ENCODE measurements at regions not wholly inside any gene's neighbourhood (a gene's known extent, or its start where the extent isn't known, plus 50 kb on each side); places are given as distances from the start of the nearest gene placed in this dataset.

DNA sequence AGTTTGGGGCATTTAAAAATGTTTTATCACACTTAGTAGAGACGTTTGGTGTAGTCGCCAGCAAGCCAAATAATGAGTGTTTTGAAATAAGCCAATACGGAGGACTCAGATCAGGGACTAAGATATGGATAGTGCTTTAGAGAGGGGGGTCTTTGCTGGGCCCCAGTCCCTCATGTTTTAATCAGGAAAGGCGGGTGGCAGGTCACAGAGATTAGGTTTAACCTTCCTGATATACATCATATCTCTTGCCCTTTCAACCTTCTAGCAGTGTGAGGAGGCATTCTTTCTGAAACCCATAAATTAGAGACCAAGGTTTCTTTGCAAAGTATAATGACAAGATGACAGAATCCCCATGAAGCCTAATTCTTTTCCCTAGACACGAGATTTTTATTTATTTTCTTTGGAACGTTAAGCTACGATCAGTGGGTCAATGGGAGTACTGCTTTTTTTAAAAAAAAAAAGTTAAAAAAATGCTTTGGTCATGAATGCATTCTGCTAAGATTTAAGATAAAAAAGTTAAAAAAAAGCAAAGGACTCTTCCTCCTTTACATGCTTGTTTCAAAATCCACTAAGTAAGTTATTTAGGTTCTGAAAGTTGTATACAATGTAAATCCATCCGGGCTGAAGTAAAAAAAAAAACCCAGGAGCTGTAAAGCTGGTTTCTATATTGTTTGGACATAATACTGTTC is 572.1 kb upstream of the SALL1 start:
- Histone ChIP-seq H3K4me2 (ENCODE audit: insufficient read depth, low read length) (no peak overlapping the region), H3K79me2 (ENCODE audit: control insufficient read depth, insufficient read depth, low read length) (no peaks in the 10 kb centered on the region), H3K9ac (replicated peaks; ENCODE audit: extremely low read depth, insufficient read depth, low read length) (no peak overlapping the region), H4K20me1 (replicated peaks; ENCODE audit: control insufficient read depth, extremely low read depth, insufficient read depth, low read length) (no peaks in the 10 kb centered on the region), H3K36me3 (ENCODE audit: control insufficient read depth in 2 of 2, extremely low read depth in 1 of 2, insufficient read depth in 2 of 2, low read length in 2 of 2) (no peaks in the 10 kb centered on the region), H3K4me3 (replicated peaks in 1 of 3; ENCODE audit: insufficient read depth in 1 of 3, low read depth in 1 of 3, low read length in 3 of 3) (no peak overlapping the region), H3K4me1 (ENCODE audit: control insufficient read depth, extremely low read depth, insufficient read depth, low read length) (no peaks in the 10 kb centered on the region), H3K9me3 (replicated peaks; ENCODE audit: control insufficient read depth, insufficient read depth, low read length) (no peaks in the 10 kb centered on the region), H3K27me3 (ENCODE audit: control insufficient read depth in 2 of 2, insufficient read depth in 2 of 2, low read length in 2 of 2) (no peaks in the 10 kb centered on the region), H3K27ac (ENCODE audit: insufficient read depth, low read depth, low read length) (no peak overlapping the region), H2AFZ (ENCODE audit: low read depth, low read length) (no peak overlapping the region), H3K9me1 (replicated peaks; ENCODE audit: control insufficient read depth, extremely low read depth, insufficient read depth, low read length) (no peaks in the 10 kb centered on the region)
- no peak for DNase-seq (ENCODE audit: low read depth, low spot score)
- TF ChIP-seq, protein P1, sequence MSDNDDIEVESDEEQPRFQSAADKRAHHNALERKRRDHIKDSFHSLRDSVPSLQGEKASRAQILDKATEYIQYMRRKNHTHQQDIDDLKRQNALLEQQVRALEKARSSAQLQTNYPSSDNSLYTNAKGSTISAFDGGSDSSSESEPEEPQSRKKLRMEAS (IDR thresholded peaks at IDR 0.05; ENCODE audit: insufficient read depth, insufficient read length), result no peak
- TF ChIP-seq JUN (IDR thresholded peaks at IDR 0.05; ENCODE audit: borderline replicate concordance, insufficient read depth, insufficient read length, low read depth) (no peak), GATA2 (IDR thresholded peaks at IDR 0.05; ENCODE audit: insufficient read depth, insufficient read length, low read depth, low read length) (no peak), FOS (IDR thresholded peaks at IDR 0.05; ENCODE audit: borderline replicate concordance, insufficient read depth, low read length) (no peak), MYC (IDR thresholded peaks at IDR 0.05; ENCODE audit: low read depth, low read length) (no peak), POLR2A (IDR thresholded peaks at IDR 0.05; ENCODE audit: low read depth, low read length) (no peak), POLR2AphosphoS5 (IDR thresholded peaks at IDR 0.05; ENCODE audit: insufficient read depth, low read depth, low read length) (no peak), EZH2 (IDR thresholded peaks at IDR 0.05; ENCODE audit: borderline replicate concordance, low read depth, low read length, severe bottlenecking) (no peak)
- TF ChIP-seq, protein P2, sequence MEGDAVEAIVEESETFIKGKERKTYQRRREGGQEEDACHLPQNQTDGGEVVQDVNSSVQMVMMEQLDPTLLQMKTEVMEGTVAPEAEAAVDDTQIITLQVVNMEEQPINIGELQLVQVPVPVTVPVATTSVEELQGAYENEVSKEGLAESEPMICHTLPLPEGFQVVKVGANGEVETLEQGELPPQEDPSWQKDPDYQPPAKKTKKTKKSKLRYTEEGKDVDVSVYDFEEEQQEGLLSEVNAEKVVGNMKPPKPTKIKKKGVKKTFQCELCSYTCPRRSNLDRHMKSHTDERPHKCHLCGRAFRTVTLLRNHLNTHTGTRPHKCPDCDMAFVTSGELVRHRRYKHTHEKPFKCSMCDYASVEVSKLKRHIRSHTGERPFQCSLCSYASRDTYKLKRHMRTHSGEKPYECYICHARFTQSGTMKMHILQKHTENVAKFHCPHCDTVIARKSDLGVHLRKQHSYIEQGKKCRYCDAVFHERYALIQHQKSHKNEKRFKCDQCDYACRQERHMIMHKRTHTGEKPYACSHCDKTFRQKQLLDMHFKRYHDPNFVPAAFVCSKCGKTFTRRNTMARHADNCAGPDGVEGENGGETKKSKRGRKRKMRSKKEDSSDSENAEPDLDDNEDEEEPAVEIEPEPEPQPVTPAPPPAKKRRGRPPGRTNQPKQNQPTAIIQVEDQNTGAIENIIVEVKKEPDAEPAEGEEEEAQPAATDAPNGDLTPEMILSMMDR (IDR thresholded peaks at IDR 0.05; ENCODE audit: extremely low read depth in 1 of 2, insufficient read depth in 1 of 2, low read depth in 1 of 2, low read length in 2 of 2), result no peak
- ChIA-PET POLR2A (no interaction called here), CTCF (no interaction called here)
- dilution Hi-C loops (cut with MboI; ENCODE audit: extremely low pct_ligation_motif_present, low sequenced_read_pairs), result no loop called here
- intact Hi-C loops (cut with micrococcal nuclease), result no loop called here
- no peak for FAIRE-seq
- no TSS peak for BruUV-seq (replicated peaks)

Measured in endothelial cell of umbilical vein (primary cell).